IMR-90 (cell line): ENCODE measurements at regions not wholly inside any gene's neighbourhood (a gene's known extent, or its start where the extent isn't known, plus 50 kb on each side); places are given as distances from the start of the nearest gene placed in this dataset.

Experiments used
- ATAC-seq: fragments of 200-7000 bp; cut with Tn5 transposase; 2 replicates; pipeline ENCODE4 v1.9.1; 2020; ENCODE audit warnings: low read depth, mild to moderate bottlenecking, moderate library complexity
- BruUV-seq: library from RNA; stranded (reverse); fragments of 400-500 nt; replicated peaks from 2 replicates; lab custom pipeline; 2021; lab: Mats Ljungman, UMichigan
- CTCF ChIA-PET: fragments of 300-600 bp; formaldehyde crosslinking; extraction: SDS; loops from one replicate; lab custom pipeline; 2021; ENCODE audit warnings: antibody characterized with exemption; lab: Yijun Ruan, JAX
- POLR2A ChIA-PET: fragments of 300-600 bp; sonication (Branson Sonifier 250); formaldehyde crosslinking; loops from one replicate; lab custom pipeline; 2022; ENCODE audit warnings: antibody characterized with exemption; ENCODE audit not compliant: unreplicated experiment; lab: Charles Lee
- DNase-seq: peaks from one replicate; pipeline ENCODE4 v3.0.0; 2013
- H2AFZ ChIP-seq: replicated peaks from 2 replicates; pipeline ENCODE3; 2013; ENCODE audit warnings: low read length, mild to moderate bottlenecking; ENCODE audit not compliant: poor library complexity
- H2AK5ac ChIP-seq: 2 replicates; pipeline ENCODE4 v1.6.1; 2013; ENCODE audit warnings: low read depth, low read length, inconsistent platforms
- H2AK9ac ChIP-seq: replicated peaks from 2 replicates; pipeline ENCODE3; 2013; ENCODE audit warnings: mild to moderate bottlenecking, low read depth, low read length, moderate library complexity; ENCODE audit not compliant: poor library complexity
- H2BK120ac ChIP-seq: 2 replicates; pipeline ENCODE4 v1.6.1; 2013; ENCODE audit warnings: low read depth, low read length, inconsistent platforms
- H2BK15ac ChIP-seq: 3 replicates; pipeline ENCODE4 v1.6.1; 2013; ENCODE audit warnings: low read depth, low read length, inconsistent platforms
- H2BK20ac ChIP-seq: 2 replicates; pipeline ENCODE4 v1.6.1; 2013; ENCODE audit warnings: low read depth, mild to moderate bottlenecking, inconsistent platforms, low read length, moderate library complexity
- H2BK5ac ChIP-seq: 2 replicates; pipeline ENCODE4 v1.6.1; 2013; ENCODE audit warnings: mild to moderate bottlenecking, low read depth, low read length, inconsistent platforms; ENCODE audit not compliant: poor library complexity, severe bottlenecking
- H3K14ac ChIP-seq: replicated peaks from 2 replicates; pipeline ENCODE4 v1.6.1; 2013; ENCODE audit warnings: low read depth, low read length, inconsistent platforms
- H3K18ac ChIP-seq: 2 replicates; pipeline ENCODE4 v1.6.1; 2013; ENCODE audit warnings: low read depth, low read length, control low read depth
- H3K23ac ChIP-seq: 2 replicates; pipeline ENCODE4 v1.6.1; 2013; ENCODE audit warnings: low read depth, low read length, inconsistent platforms
- H3K27ac ChIP-seq: 2 replicates; pipeline ENCODE4 v1.5.1; 2013; ENCODE audit warnings: mild to moderate bottlenecking, control low read depth, low read length; ENCODE audit not compliant: insufficient read depth
- H3K27me3 ChIP-seq: 2 replicates; pipeline ENCODE4 v1.6.1; 2013; ENCODE audit warnings: low read length; ENCODE audit not compliant: control insufficient read depth, insufficient read depth
- H3K36me3 ChIP-seq: 2 replicates; pipeline ENCODE4 v1.6.1; 2013; ENCODE audit warnings: low read length, mixed read lengths; ENCODE audit not compliant: control insufficient read depth, insufficient read depth
- H3K4ac ChIP-seq: 2 replicates; pipeline ENCODE4 v1.6.1; 2013; ENCODE audit warnings: low read depth, low read length, inconsistent platforms
- H3K4me1 ChIP-seq: 2 replicates; pipeline ENCODE4 v1.6.1; 2013; ENCODE audit warnings: low read length, mixed read lengths; ENCODE audit not compliant: control insufficient read depth, insufficient read depth
- H3K4me2 ChIP-seq: 2 replicates; pipeline ENCODE4 v1.6.1; 2013; ENCODE audit warnings: low read depth, mild to moderate bottlenecking, control low read depth, low read length, moderate library complexity
- H3K4me3 ChIP-seq: 2 replicates; pipeline ENCODE4 v1.5.1; 2013; ENCODE audit warnings: low read depth, mild to moderate bottlenecking, control low read depth, low read length, moderate library complexity; ENCODE audit not compliant: insufficient read depth
- H3K56ac ChIP-seq: 2 replicates; pipeline ENCODE4 v1.6.1; 2013; ENCODE audit warnings: low read length, inconsistent platforms; ENCODE audit not compliant: insufficient read depth; ENCODE audit errors: extremely low read depth
- H3K79me1 ChIP-seq, 2 experiments: 2 replicates each; pipeline ENCODE4 v1.6.1; 2013; ENCODE audit warnings: low read length in 2 of 2, inconsistent platforms in 1 of 2, low read depth in 1 of 2
- H3K9ac ChIP-seq: 2 replicates; pipeline ENCODE4 v1.6.1; 2013; ENCODE audit warnings: low read depth, low read length, control low read depth
- H3K9me1 ChIP-seq: 2 replicates; pipeline ENCODE4 v1.6.1; 2013; ENCODE audit warnings: low read length, inconsistent platforms; ENCODE audit not compliant: insufficient read depth
- H3K9me3 ChIP-seq: 2 replicates; pipeline ENCODE4 v1.6.1; 2013; ENCODE audit warnings: low read length; ENCODE audit not compliant: control insufficient read depth, insufficient read depth
- H4K20me1 ChIP-seq: 2 replicates; pipeline ENCODE4 v1.6.1; 2013; ENCODE audit warnings: low read length, inconsistent platforms; ENCODE audit not compliant: insufficient read depth
- H4K5ac ChIP-seq: 2 replicates; pipeline ENCODE4 v1.6.1; 2013; ENCODE audit warnings: mild to moderate bottlenecking, low read depth, low read length, control low read depth
- H4K8ac ChIP-seq, 2 experiments: 2 replicates each; pipeline ENCODE4 v1.6.1; 2013; ENCODE audit warnings: low read depth in 2 of 2, low read length in 2 of 2, control low read depth in 1 of 2, inconsistent platforms in 1 of 2
- H4K91ac ChIP-seq: 2 replicates; pipeline ENCODE4 v1.6.1; 2013; ENCODE audit warnings: low read depth, low read length, inconsistent platforms; ENCODE audit not compliant: insufficient read depth
- BHLHE40 ChIP-seq: fragments of 150-350 bp; IDR thresholded peaks from 2 replicates; pipeline ENCODE4 v1.6.1; 2016; ENCODE audit warnings: mild to moderate bottlenecking, low read depth, low read length
- CHD1 ChIP-seq: IDR thresholded peaks from 2 replicates; pipeline ENCODE4 v1.6.1; 2012; ENCODE audit warnings: low read depth, low read length, improper control_type of control experiment
- FOS ChIP-seq: fragments of 150-350 bp; IDR thresholded peaks from 2 replicates; pipeline ENCODE4 v1.6.1; 2016; ENCODE audit warnings: low read depth, low read length
- MAFK ChIP-seq: IDR thresholded peaks from 2 replicates; pipeline ENCODE4 v1.6.1; 2012; ENCODE audit warnings: low read depth, low read length, improper control_type of control experiment
- MAZ ChIP-seq: IDR thresholded peaks from 2 replicates; pipeline ENCODE4 v1.6.1; 2012; ENCODE audit warnings: low read depth, mild to moderate bottlenecking, low read length, improper control_type of control experiment, moderate library complexity, borderline replicate concordance
- MXI1 ChIP-seq: IDR thresholded peaks from 2 replicates; pipeline ENCODE4 v1.6.1; 2012; ENCODE audit warnings: low read depth, mild to moderate bottlenecking, low read length, moderate library complexity, borderline replicate concordance
- NFE2L2 ChIP-seq: fragments of 150-350 bp; IDR thresholded peaks from 2 replicates; pipeline ENCODE4 v1.6.1; 2016; ENCODE audit warnings: low read depth, mild to moderate bottlenecking, low read length
- POLR2A ChIP-seq: IDR thresholded peaks from 2 replicates; pipeline ENCODE4 v1.6.1; 2012; ENCODE audit warnings: mild to moderate bottlenecking, low read depth, low read length
- RAD21 ChIP-seq: IDR thresholded peaks from 2 replicates; pipeline ENCODE4 v1.6.1; 2012; ENCODE audit warnings: low read length, improper control_type of control experiment
- RCOR1 ChIP-seq: IDR thresholded peaks from 2 replicates; pipeline ENCODE4 v1.6.1; 2012; ENCODE audit warnings: mild to moderate bottlenecking, low read length, improper control_type of control experiment; ENCODE audit not compliant: insufficient replicate concordance
- RFX5 ChIP-seq: IDR thresholded peaks from 2 replicates; pipeline ENCODE4 v1.8.0; 2012; ENCODE audit warnings: low read depth, mild to moderate bottlenecking, low read length, moderate library complexity
- SMC3 ChIP-seq: fragments of 150-350 bp; IDR thresholded peaks from 2 replicates; pipeline ENCODE4 v1.6.1; 2016; ENCODE audit warnings: low read depth, mild to moderate bottlenecking, antibody characterized with exemption, low read length, moderate library complexity
- dilution Hi-C: fragments of 300-500 bp; cut with HindIII; formaldehyde crosslinking; loops from one replicate; pipeline ENCODE4 v1.14.3; 2018; ENCODE audit warnings: low sequenced_read_pairs; ENCODE audit not compliant: unreplicated experiment
- in situ Hi-C: fragments of 300-500 bp; cut with MboI; formaldehyde crosslinking; loops from 3 replicates; pipeline ENCODE4 v1.14.3; 2019; ENCODE audit warnings: low sequenced_read_pairs, inconsistent platforms, mixed read lengths
- intact Hi-C: fragments of 100-400 bp; cut with micrococcal nuclease; formaldehyde crosslinking; loops from 2 replicates; pipeline ENCODE4 v1.10.0; 2022
- TF ChIP-seq, protein P1 (sequence below): fragments of 150-350 bp; IDR thresholded peaks from 2 replicates; pipeline ENCODE4 v1.6.1; 2016; ENCODE audit warnings: low read depth, mild to moderate bottlenecking, low read length, moderate library complexity, borderline replicate concordance
- TF ChIP-seq, protein P2 (sequence below): conservative IDR thresholded peaks from 2 replicates; pipeline ENCODE4 v1.5.1; 2012; ENCODE audit warnings: mild to moderate bottlenecking, low read depth, low read length, improper control_type of control experiment
- TF ChIP-seq, protein P3 (sequence below): fragments of 150-350 bp; IDR thresholded peaks from 2 replicates; pipeline ENCODE4 v1.6.1; 2017; ENCODE audit warnings: mild to moderate bottlenecking, antibody characterized with exemption, low read length, low read depth

DNA sequence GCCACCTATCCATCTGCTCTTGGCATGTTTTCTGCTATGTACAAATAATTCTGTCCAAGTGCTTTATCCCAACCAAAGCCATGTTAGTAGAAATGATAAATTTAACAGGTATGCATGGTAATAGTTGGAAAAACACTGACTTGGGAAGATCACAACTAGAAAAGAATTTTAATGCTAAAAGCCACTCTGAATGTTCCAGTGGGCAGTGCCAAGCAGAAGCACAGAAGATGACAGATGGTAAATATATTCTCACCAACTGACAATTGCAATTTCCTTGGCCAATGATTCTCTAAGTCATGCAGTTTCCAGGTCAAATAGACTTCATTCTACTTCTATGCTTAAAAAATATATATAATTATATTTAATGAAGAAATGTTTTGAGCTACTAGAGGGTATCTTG is 83.6 kb upstream of the SEMA3C start:
- BruUV-seq, result no TSS peak
- Histone ChIP-seq H3K27ac (no peak overlapping the region), H2AFZ (no peak overlapping the region), H3K36me3 (no peaks in the 10 kb centered on the region), H4K91ac (no peak overlapping the region), H3K4me3 (no peak overlapping the region), H3K27me3 (no peaks in the 10 kb centered on the region), H3K56ac (no peak overlapping the region), H2BK20ac (no peak overlapping the region), H3K79me1 (no peaks in the 10 kb centered on the region), H2AK5ac (no peak overlapping the region), H3K14ac (no peak overlapping the region), H3K18ac (no peak overlapping the region), H3K4me2 (no peak overlapping the region), H2AK9ac (no peak overlapping the region), H3K4ac (no peak overlapping the region), H2BK15ac (no peak overlapping the region), H3K23ac (no peak overlapping the region), H4K20me1 (no peaks in the 10 kb centered on the region), H4K5ac (no peak overlapping the region), H3K9me3 (no peaks in the 10 kb centered on the region), H3K4me1 (no peaks in the 10 kb centered on the region), H2BK5ac (no peak overlapping the region), H4K8ac (no peak overlapping the region), H3K9ac (no peak overlapping the region), H3K9me1 (no peaks in the 10 kb centered on the region), H2BK120ac (no peak overlapping the region)
- in situ Hi-C loops, result no loop called here
- TF ChIP-seq POLR2A (no peak), SMC3 (no peak), NFE2L2 (no peak), RAD21 (no peak), MAZ (no peak), MXI1 (no peak), BHLHE40 (no peak), FOS (no peak), RFX5 (no peak), RCOR1 (no peak), MAFK (no peak), CHD1 (no peak)
- TF ChIP-seq, protein P1, sequence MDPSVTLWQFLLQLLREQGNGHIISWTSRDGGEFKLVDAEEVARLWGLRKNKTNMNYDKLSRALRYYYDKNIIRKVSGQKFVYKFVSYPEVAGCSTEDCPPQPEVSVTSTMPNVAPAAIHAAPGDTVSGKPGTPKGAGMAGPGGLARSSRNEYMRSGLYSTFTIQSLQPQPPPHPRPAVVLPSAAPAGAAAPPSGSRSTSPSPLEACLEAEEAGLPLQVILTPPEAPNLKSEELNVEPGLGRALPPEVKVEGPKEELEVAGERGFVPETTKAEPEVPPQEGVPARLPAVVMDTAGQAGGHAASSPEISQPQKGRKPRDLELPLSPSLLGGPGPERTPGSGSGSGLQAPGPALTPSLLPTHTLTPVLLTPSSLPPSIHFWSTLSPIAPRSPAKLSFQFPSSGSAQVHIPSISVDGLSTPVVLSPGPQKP, result no peak
- TF ChIP-seq, protein P2, sequence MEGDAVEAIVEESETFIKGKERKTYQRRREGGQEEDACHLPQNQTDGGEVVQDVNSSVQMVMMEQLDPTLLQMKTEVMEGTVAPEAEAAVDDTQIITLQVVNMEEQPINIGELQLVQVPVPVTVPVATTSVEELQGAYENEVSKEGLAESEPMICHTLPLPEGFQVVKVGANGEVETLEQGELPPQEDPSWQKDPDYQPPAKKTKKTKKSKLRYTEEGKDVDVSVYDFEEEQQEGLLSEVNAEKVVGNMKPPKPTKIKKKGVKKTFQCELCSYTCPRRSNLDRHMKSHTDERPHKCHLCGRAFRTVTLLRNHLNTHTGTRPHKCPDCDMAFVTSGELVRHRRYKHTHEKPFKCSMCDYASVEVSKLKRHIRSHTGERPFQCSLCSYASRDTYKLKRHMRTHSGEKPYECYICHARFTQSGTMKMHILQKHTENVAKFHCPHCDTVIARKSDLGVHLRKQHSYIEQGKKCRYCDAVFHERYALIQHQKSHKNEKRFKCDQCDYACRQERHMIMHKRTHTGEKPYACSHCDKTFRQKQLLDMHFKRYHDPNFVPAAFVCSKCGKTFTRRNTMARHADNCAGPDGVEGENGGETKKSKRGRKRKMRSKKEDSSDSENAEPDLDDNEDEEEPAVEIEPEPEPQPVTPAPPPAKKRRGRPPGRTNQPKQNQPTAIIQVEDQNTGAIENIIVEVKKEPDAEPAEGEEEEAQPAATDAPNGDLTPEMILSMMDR, result no peak
- TF ChIP-seq, protein P3, sequence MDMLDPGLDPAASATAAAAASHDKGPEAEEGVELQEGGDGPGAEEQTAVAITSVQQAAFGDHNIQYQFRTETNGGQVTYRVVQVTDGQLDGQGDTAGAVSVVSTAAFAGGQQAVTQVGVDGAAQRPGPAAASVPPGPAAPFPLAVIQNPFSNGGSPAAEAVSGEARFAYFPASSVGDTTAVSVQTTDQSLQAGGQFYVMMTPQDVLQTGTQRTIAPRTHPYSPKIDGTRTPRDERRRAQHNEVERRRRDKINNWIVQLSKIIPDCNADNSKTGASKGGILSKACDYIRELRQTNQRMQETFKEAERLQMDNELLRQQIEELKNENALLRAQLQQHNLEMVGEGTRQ, result no peak
- ATAC-seq (no peak), DNase-seq (no peak)
- ChIA-PET CTCF (no interaction called here), POLR2A (no interaction called here)
- dilution Hi-C loops, result no loop called here
- intact Hi-C loops, result no loop called here
